ENCODE measurements at regions not wholly inside any gene's neighbourhood (a gene's known extent, or its start where the extent isn't known, plus 50 kb on each side); places are given as distances from the start of the nearest gene placed in this dataset.

GRCh38 chr3:150307311-150308036 lies 100.6 kb upstream of the TSC22D2 start:
- TF ChIP-seq CTCF (IDR thresholded peaks at IDR 0.05): no peak
- TF ChIP-seq FOSL2 (IDR thresholded peaks at IDR 0.05): no peak
- no peak for TF ChIP-seq FOSL2 (CRISPR knock-in tag; IDR thresholded peaks at IDR 0.05)

Data from A549 (cell line).